KG1 (cell line): ENCODE measurements at regions not wholly inside any gene's neighbourhood (a gene's known extent, or its start where the extent isn't known, plus 50 kb on each side); places are given as distances from the start of the nearest gene placed in this dataset.
"Not testable (repeated sequence)": the region's sequence is repeated elsewhere in the genome, so short reads cannot be mapped to it uniquely, and the experiment has no call there.

ENCODE experiments used
- DNase-seq: peaks from one replicate; lab custom pipeline; 2025; lab: John Stamatoyannopoulos, UW

DNA sequence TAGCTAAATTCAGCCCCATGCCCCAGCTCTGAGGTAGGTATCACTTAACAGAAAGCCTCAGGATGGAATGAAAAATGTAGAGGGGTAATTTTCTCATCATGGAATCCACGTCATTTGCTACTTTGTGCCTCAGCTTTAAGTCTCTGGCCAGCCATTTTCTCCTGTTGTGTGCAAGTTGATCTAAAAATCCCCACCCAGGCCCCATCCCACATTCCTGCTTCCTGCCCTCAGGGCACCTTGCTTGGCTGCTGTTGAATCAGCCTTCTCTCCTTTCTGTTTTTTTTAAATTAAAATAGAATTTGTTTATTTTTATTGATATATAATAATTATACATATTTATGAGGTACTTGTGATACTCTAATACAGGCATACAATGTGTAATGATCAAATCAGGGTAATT is 179.9 kb upstream of the TSHZ3 start:
- DNase-seq: no peak

DNA sequence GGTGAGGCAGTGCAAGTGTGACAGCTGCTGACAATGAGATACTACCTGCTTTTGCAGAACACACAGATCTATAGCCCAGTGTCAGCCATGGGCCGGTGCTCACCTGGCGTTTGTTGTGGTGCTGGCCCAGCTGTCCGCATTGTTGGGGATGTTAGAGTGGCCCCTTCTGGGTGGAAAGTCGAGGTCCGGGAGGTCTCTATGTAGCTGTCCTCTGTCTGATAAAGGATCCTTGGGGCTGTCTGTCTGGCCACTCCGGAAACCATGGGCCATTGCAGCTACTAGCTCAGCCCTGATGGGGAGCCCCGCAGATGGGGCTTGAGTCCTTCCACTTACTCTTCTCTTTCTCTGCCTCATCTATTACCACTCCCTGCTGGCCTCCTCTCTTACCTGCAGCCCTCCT is 181.5 kb upstream of the TSHZ3 start:
- DNase-seq: no peak

DNA sequence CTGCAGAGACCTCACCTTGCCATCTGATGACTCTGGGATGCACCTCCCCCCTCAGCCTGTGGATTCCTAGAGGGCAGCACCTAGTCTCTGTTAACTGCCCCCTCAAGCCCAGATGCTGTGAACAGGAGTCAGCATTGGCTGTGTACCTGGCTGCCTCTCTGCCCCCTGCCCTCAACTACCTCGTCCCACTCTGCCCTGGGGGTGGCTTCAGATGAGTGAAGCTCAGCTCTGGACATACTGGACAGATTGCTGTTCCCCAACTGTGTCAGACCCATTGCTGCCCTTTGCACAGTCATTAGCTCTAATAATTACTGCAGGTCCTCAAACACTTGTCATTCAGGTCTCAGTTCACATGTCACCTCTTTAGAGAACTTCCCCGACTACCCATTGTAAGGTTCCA is 182.1 kb upstream of the TSHZ3 start:
- DNase-seq: no peak

DNA sequence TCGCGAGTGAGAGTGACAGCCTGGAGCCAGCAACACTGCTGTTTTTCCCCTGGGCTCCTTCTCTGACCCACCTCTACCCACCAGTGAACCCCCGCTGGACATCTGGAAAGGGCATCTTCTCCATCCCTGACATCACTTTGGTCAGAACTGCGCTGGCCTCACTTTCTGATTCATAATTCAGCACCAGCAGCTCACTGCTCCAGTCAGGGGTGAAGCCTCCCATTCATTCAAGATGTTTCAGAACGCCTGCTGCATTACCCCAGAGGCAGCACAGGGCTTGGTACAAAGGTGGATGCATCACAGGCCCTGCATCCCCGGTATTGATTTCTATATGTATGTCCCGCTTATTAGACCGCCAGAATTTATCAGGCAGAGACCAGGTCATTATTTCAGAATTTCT is 182.8 kb upstream of the TSHZ3 start:
- no peak for DNase-seq

DNA sequence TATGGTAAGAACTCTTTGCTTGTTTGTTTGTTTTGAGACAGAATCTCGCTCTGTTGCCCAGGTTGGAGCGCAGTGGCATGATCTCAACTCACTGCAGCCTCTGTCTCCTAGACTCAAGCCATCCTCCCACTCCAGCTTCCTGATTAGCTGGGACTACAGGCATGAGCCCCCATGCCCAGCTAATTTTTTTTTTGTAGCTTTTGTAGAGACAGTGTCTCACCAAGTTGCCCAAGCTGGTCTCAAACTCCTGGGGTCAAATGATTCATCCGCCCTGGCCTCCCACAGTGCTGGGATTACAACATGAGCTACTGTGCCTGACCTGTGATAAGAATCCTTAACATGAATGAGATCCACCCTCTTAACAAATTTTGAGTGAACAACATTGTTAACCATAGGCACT is 183.9 kb upstream of the TSHZ3 start:
- no peak for DNase-seq

DNA sequence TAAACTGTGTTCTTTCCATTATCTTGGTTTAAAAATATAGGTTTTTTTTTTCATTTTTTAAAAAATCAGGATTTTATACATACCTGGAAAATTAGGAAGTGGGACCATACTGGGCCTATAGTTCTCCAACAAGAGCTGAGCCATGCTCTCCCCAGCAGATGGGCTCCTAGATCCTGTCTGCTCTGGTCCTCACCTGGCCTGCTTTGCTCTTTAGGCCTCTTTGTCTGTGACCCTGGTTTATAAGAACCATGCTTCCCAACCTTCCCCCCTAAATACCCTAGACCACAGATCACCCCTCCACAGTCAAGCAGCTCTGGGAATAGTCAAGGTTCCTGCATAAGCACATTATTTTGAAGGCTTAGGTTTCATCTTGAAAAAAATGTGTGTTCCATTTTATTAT is 185.0 kb upstream of the TSHZ3 start:
- no peak for DNase-seq

DNA sequence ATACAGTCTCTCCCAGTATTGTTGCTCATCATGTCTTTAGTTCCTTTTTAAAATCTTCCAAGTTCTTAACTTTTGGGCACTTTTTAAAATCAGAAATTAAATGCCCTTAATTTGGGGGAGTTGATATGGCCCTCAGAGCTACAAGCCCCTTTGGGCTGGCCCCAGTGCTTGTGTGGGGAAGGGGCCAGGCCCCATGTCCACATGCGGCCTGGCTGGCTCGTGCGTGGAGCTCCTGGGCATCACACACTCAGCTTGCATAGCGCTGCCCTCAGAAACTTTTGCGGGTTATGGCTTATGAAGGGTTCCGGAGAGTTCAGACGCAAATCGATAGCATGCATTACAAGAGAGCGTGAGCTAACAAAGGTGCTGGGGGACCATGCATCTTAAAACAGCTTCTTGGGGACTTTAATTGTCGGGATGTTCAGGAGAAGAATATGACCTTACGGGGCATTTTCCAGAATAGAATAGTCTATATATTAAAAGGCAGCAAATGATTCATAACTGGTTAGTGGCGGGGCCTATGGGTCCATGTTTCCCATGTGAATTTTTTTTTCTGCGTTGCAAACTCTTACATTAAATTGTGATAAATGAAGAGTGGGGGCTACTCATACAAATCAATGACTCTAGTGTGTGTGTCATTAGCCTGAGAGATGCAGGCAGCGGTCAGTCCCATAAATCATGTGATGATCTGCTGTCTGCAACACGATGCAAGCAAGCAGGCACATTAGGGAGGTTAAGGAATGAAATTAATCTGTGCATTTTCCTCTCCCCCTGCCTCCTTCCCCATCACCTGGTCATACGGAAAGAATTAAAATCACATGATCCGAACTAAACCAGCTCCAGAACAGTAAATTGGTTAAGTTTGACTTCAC is 185.8 kb upstream of the TSHZ3 start:
- DNase-seq: no peak

DNA sequence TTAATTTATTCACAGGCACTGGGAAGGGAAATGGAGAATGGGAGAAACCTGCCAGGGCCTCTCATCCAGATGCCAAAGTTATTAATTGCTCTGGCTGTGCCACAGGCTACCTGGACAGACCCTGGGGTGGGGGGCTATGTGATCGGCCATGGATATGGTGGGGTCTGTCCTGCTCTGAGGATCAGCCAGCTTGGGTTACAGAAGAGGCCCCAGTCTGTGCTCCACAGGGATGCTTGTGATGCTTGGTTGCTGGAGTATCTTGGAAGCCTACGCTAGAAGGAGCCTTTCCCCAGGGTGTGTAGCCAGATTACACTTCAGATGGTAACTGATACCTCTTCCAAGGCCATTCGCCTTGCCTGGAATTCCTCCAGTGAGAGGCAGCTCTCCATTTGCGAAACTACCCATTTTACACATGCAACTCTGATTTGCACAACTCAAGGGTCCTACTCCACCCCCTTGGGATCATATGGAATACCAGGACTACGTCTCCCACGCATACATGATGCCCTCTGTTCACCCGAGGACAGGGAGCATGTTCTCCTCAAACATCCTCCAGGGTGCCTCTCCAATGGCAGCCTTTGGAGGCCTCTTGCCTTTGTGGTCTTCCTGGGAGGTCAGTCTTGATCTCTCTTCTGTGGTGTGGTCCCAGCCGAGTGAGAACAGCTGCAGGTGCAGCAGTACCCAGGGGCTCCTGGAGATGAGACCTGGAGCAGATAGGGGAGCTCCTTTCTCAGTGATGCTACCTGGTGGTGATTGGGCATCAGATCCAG is 186.6 kb upstream of the TSHZ3 start:
- no peak for DNase-seq

DNA sequence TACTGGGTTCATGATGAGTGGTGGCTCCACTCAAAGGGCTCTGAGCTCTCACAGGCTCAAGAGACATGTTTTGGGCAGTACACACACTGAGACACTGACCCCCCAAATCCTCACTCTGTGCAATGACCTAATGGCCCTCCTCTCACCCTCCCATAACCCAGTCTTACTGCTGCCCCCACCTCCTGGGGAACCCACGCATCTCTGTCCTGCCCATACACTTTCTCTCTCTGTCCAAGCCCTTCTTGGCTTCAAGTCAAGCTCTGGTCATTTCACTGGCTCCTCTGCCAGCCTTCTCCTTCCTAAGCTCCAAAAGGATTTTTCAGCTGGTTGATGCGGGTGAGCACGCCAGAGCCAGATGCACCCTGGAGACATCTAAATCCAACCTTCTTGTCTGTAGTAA is 187.9 kb upstream of the TSHZ3 start:
- no peak for DNase-seq

DNA sequence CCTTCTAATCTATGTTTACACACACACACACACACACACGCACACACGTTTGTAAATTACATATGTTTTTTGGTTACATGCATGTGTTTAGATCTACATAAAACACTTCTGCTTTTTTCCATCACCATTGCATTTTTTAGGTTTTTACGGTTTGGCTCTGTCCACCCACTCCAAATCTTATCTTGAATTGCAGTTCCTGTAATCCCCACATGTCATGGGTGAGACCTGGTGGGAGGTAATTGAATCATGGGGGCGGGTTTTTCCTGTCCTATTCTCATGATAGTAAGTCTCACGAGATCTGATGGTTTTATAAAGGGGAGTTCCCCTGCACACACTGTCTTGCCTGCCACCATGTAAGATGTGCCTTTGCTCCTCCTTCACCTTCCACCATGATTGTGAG is 188.7 kb upstream of the TSHZ3 start:
- not testable (repeated sequence) for DNase-seq

DNA sequence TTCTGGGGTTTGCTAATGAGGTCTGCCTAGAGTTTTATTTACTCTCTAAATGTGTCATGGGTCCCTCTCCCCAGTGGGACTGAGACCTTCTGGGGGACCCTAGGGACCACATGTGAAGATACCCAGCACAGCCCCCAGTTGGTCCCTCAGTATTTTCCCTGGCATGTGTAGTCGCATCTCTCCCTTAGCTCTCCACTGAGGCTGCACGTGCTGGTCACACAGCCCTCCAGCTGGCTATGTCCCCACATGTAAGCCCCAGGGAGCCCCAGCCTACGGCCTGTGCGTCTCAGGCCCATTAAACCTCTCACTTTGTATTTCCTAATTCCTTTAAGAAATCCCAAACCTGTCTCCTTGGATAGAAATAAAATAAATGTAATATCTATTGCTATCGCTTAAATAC is 189.6 kb upstream of the TSHZ3 start:
- no peak for DNase-seq

DNA sequence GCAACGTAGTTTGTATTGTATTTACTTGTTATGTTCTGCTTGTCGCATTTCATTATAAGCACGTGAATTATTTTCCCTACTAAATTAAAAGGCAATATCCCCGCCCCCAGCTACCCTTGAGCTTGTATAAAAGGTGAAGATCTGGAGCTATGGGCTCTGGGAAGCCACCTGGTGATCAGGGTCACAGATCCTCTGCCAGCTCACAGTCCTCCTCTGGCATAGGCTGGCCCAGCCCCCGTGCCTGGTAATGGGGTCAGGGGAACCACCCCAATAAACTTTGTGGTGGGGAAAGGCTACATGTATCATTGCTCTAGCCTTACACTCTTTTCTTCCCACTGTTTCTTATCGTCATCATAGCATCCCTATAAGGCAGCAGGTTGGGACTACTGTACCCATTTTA is 190.2 kb upstream of the TSHZ3 start:
- no peak for DNase-seq

DNA sequence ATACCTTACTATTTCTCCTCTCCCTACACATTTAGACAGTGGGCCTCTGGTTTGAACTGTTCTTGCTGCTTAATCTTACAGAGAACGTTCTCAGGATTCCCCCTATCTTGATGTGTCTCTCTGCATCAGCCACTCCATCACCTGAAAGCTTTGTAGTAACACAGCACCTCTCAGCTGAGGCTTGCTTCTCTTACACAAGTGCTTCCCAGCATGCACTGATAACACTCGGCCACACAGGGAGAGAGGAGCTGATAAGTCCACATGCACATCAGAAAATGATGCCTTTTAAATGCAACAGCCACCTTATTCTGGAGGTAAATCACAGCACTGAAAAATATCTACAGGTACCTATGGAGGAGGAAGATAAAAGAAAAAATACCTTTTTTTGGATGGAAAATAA is 192.2 kb upstream of the TSHZ3 start:
- no peak for DNase-seq

DNA sequence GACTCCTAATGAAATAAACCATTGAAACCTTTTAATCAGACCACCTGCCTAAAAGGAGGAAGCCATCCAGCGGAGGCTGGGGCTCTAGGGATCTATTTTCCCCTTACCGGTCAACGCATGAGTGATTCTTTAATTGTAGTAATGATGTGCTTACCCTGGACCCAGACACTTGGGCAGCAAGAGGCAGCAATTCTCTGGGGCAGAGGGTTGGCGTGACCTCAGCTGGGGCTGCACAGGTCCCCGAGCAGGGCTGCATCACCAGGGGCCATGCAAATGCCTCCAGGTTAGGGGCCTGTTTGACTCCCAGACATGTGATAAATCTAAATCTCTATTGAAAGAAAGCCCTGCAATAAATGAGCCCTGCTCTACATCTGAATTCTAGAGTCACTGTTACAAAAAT is 194.2 kb upstream of the TSHZ3 start:
- DNase-seq: no peak

DNA sequence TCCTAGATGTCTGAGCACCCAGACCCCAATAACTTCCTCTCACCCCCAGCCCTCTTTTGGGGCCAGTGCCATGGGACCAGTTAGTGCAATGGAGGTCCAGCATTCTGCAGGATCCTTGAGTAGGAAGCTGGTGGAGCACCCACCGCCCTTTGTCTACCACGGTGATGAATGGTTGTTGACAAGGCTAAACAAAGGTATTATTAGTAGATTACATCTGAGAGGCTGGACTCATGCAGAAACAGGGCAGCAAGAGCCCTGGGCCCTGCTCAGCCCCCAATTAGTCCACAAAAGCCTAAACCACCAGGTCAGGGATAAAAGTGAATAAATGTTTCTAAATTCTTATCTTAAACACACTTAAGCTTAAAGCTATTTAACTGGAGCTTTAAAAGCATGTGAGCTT is 196.5 kb upstream of the TSHZ3 start:
- no peak for DNase-seq

DNA sequence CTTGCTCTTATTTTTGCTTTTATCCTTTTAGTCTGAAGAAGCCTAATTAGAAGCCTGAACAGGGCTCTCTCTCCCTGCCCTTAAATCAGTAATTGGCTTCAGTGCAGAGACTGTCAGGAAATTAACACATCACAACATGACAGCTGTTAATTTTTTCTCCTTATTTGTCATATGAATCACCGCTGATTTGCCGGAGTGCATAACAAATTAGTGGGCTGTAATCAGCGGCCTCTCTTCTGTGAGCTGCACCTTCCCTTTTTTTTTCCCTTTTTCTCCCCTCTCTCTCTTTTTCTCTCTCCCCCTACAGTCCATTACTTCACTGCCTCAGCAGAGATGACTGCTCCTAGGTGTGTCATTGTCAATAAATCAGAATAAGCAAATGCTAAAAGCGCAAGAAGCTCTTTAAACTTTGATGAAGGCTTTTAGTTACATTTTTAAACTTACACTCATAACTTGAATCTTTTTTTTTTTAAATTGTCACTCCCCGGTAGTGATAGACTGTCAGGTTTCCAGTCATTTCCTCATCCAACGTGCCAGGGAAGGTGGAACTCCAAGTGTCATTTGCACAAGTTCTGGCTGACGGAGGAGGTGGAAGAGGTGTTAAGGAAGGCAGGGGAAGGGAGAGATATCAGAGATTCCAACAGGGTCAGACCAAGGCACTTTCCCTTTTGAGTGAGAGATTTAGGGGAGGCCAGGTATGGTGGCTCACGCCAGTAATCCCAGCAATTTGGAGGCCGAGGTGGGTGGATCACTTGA is 197.1 kb upstream of the TSHZ3 start:
- DNase-seq: no peak

DNA sequence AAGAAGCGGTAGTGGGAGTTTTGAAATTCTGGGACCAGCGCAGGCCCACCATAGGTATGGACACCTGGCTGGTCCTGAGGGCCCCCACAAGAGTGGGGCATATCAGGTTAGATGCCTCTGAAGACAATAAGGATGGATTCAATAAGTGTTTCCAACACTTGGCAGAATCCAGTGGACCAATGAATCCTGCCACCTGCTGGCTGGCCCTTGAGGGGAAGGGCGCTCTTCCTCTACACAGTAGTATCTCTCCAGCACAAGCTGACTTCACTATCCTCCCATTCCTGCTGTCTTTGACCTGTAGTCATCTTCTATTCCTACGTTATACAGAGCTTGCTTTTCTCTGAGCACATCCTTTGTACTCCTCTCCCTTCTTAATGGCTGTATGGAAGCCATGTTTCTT is 199.7 kb upstream of the TSHZ3 start:
- no peak for DNase-seq

DNA sequence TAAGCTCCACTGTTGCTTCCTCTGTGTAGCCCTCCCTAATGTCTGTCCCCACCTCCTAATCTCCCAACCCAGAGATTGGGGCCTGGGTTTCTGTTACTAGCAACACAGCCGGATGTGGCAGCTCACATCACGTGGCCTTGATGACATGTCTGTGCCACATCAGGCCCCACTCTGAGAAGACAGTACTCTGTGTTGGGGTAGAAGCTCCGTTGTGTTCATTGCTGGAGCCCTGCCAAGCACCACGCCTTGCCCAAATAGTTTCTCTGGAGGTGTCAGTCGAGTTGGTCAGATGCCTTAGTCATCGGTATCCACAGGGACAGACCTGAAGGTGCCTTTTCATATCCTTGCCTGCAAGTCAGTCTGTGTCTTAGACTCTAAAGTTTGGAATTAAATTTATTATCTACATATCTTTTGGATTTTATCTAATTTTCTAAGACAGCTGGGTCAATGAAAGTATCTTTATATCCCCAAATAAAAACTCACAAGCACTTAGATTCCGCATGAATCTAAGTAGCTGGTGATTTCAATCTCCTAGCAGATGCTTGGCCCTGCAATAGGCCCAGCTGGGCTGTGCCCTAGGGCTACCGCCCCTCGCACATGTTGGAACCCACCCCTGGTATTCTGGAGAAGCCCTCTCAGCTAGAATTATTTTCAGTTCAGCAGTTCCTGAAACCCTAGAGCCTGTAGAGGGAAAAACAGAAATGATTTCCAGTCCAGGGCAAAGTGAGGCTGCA is 204.0 kb upstream of the TSHZ3 start:
- no peak for DNase-seq

DNA sequence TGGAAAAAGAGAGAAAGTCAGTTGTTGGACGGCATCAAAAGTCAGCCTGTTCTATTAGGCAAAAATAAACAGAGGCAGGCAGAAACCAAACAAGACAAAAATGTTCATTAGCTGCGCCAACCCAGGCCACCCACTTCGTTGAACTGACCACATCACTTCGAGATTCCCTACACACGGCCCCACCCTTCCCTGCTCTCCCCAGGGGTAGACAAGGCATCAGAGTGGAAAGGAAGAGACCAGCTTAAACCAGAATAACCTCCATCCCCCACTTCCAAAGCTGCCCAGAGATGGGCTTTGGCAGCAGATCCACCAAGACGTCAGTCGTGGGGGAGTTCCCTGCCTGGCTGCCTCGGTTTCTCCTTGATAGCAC is 204.6 kb upstream of the TSHZ3 start:
- no peak for DNase-seq

DNA sequence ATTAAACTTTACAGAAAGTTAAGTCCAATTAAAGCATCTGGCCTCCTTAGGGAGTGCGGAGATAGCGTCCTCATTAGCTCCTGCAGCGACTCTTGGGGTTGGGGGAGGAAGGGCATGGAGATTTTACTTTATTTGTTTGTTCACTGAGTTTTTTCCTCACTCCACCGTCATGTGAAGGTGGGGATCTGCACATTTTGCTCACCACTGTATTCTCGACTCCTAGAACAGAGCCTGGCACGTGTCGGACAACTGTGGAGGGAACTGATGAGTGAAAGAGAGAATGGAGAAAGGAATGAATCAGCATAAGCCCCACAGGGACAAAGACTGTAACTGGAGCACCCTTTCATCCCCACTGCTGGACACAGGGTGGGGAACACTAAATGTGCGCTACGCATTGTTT is 205.1 kb upstream of the TSHZ3 start:
- DNase-seq: no peak

DNA sequence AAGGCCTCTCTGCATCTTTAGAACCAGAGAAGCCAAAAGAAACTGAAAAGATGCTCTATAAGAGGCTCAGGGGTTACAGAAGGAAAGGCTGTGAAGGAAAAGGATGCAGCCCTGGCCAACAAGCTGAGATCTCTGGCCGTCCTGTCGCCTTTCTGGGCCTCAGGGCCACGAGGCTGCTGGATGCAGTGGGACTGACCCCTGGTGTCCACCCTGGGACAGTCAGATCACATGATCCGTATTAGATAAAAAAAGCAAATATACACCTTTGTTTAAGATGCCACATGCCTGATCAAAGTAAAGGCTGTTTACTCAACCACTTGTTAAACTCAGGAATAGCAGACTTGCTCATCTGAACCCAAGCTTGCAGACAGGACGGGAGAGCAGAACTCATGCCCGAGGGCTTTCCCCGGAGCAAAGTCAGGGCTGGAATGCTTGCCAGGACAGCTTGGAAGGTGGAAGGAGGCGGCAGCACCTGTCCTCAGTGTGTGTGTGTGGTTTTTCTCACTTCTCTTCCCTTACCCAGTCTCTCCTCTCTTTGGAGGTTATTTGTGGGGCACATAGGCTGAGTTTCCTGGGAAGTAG is 206.5 kb upstream of the TSHZ3 start:
- no peak for DNase-seq

DNA sequence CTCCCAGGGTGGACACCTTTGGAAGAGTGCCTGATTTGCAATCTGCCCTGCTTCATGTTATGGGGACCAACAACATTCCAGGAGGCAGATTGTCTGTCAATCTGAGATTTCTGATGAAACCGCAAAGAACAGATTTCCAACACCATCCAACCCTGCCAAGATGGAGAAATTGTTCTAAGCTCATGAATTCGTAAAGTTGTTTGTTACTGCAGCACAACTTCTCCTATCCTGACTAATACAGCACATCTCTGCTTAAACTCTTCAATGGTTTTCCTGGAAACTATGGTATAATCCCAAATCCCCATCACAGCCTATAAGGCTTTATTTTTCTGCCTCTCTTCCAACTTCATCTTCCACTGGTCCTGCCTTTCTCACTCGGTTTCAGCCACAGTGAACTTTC is 210.3 kb upstream of the TSHZ3 start:
- DNase-seq: no peak
